GM12878 (cell line): ENCODE measurements at regions not wholly inside any gene's neighbourhood (a gene's known extent, or its start where the extent isn't known, plus 50 kb on each side); places are given as distances from the start of the nearest gene placed in this dataset.

Source experiments
- ATAC-seq: fragments of 200-7000 bp; cut with Tn5 transposase; 3 replicates; pipeline ENCODE4 v1.9.1; 2020; ENCODE audit warnings: mild to moderate bottlenecking, moderate library complexity
- BruUV-seq: library from RNA; stranded (reverse); fragments of 400-500 nt; replicated peaks from 2 replicates; lab custom pipeline; 2021; lab: Mats Ljungman, UMichigan
- CTCF ChIA-PET: fragments of 300-600 bp; sonication (Branson Sonifier 250); formaldehyde crosslinking; extraction: SDS; loops from one replicate; lab custom pipeline; 2021; ENCODE audit warnings: inconsistent platforms; lab: Yijun Ruan, JAX
- POLR2A ChIA-PET: fragments of 350-600 bp; formaldehyde crosslinking; extraction: SDS; loops from one replicate; lab custom pipeline; 2021; ENCODE audit warnings: inconsistent platforms; lab: Charles Lee
- RAD21 ChIA-PET: fragments of 300-600 bp; sonication (Branson Sonifier 250); formaldehyde crosslinking; loops from one replicate; lab custom pipeline; 2023; ENCODE audit warnings: antibody characterized with exemption; ENCODE audit not compliant: unreplicated experiment; lab: Charles Lee
- SMC1A ChIA-PET: fragments of 300-600 bp; sonication (Branson Sonifier 250); formaldehyde crosslinking; loops from one replicate; lab custom pipeline; 2023; ENCODE audit not compliant: unreplicated experiment, uncharacterized antibody; lab: Charles Lee
- DNase-seq: peaks from one replicate; pipeline ENCODE4 v3.0.0-alpha.2; 2011; ENCODE audit warnings: low read depth, low spot score
- FAIRE-seq: peaks from 3 replicates; lab custom pipeline; 2011; peaks lifted over from hg19 to GRCh38; lab: Jason Lieb, UNC
- H2AFZ ChIP-seq: 2 replicates; pipeline ENCODE4 v1.6.0; 2011; ENCODE audit warnings: low read depth, low read length, control low read depth; ENCODE audit not compliant: control insufficient read depth
- H3K27ac ChIP-seq: 2 replicates; pipeline ENCODE4 v1.5.1; 2011; ENCODE audit warnings: control low read depth; ENCODE audit not compliant: control insufficient read depth, insufficient read depth
- H3K27me3 ChIP-seq, 2 experiments: replicated peaks in 1 of 2; 2 replicates each; pipeline versions ENCODE4 v1.6.0 to v1.6.1; 2011; ENCODE audit warnings: low read length in 1 of 2; ENCODE audit not compliant: control insufficient read depth in 2 of 2, insufficient read depth in 2 of 2
- H3K36me3 ChIP-seq, 2 experiments: 2 replicates each; pipeline ENCODE4 v1.5.1; 2011; ENCODE audit warnings: low read length in 1 of 2; ENCODE audit not compliant: control insufficient read depth in 2 of 2, insufficient read depth in 2 of 2
- H3K4me1 ChIP-seq: 2 replicates; pipeline ENCODE4 v1.6.1; 2011; ENCODE audit warnings: mild to moderate bottlenecking, low read length, moderate library complexity, mixed read lengths; ENCODE audit not compliant: control insufficient read depth, insufficient read depth
- H3K4me2 ChIP-seq: 2 replicates; pipeline ENCODE4 v1.6.0; 2011; ENCODE audit warnings: control low read depth; ENCODE audit not compliant: control insufficient read depth, insufficient read depth
- H3K4me3 ChIP-seq: fragments of 200-600 bp; sonication (generic); 2 replicates; pipeline ENCODE4 v1.5.1; 2016
- H3K79me2 ChIP-seq: 2 replicates; pipeline ENCODE4 v1.6.0; 2011; ENCODE audit warnings: low read length; ENCODE audit not compliant: control insufficient read depth, insufficient read depth
- H3K9ac ChIP-seq: 2 replicates; pipeline ENCODE4 v1.8.0; 2011; ENCODE audit warnings: low read length, control low read depth, mixed read lengths; ENCODE audit not compliant: control insufficient read depth, insufficient read depth
- H3K9me3 ChIP-seq: replicated peaks from 3 replicates; pipeline ENCODE4 v1.5.1; 2011; ENCODE audit warnings: mild to moderate bottlenecking, low read length; ENCODE audit not compliant: control insufficient read depth, insufficient read depth
- H4K20me1 ChIP-seq: 2 replicates; pipeline ENCODE4 v1.6.0; 2011; ENCODE audit not compliant: control insufficient read depth, insufficient read depth
- CHD1 ChIP-seq: IDR thresholded peaks from 2 replicates; pipeline ENCODE4 v1.6.1; 2012; ENCODE audit warnings: low read depth, low read length, improper control_type of control experiment
- E2F8 ChIP-seq: fragments of 450-650 bp; IDR thresholded peaks from 2 replicates; pipeline ENCODE4 v1.6.1; 2018; ENCODE audit warnings: mild to moderate bottlenecking, low read depth, moderate library complexity; ENCODE audit not compliant: partially characterized antibody
- JUND ChIP-seq: IDR thresholded peaks from 2 replicates; pipeline ENCODE4 v1.6.1; 2012; ENCODE audit warnings: low read depth, mild to moderate bottlenecking, low read length, improper control_type of control experiment, moderate library complexity
- KDM1A ChIP-seq: fragments of 200-600 bp; sonication (generic); IDR thresholded peaks from 2 replicates; pipeline ENCODE4 v1.6.1; 2016; ENCODE audit warnings: borderline replicate concordance
- MLLT1 ChIP-seq: fragments of 450-650 bp; IDR thresholded peaks from 2 replicates; pipeline ENCODE4 v1.6.1; 2016; ENCODE audit warnings: mild to moderate bottlenecking
- TBL1XR1 ChIP-seq: IDR thresholded peaks from 2 replicates; pipeline ENCODE4 v1.6.1; 2012; ENCODE audit warnings: low read depth, low read length, improper control_type of control experiment
- WRNIP1 ChIP-seq: IDR thresholded peaks from 2 replicates; pipeline ENCODE4 v1.6.1; 2011; ENCODE audit warnings: low read depth, low read length, improper control_type of control experiment, borderline replicate concordance
- ZNF24 ChIP-seq: fragments of 450-650 bp; IDR thresholded peaks from 2 replicates; pipeline ENCODE4 v1.6.1; 2017; ENCODE audit warnings: antibody characterized with exemption, mild to moderate bottlenecking
- WGBS: methylation state at CpG from one replicate; pipeline ENCODE4 v1.1.6; 2016; ENCODE audit warnings: low lambda C conversion rate; ENCODE audit not compliant: insufficient replicate concordance, insufficient coverage; ENCODE audit errors: missing lambda C conversion rate; 5-methylcytosine and 5-hydroxymethylcytosine counted together
- in situ Hi-C: fragments of 300-500 bp; cut with MboI; formaldehyde crosslinking; loops from 9 replicates; pipeline ENCODE4 v1.14.3; 2018; ENCODE audit warnings: mixed read lengths
- intact Hi-C: fragments of 100-400 bp; cut with micrococcal nuclease; formaldehyde crosslinking; loops from one replicate; pipeline ENCODE4 v1.14.2; 2022; ENCODE audit not compliant: unreplicated experiment

DNA sequence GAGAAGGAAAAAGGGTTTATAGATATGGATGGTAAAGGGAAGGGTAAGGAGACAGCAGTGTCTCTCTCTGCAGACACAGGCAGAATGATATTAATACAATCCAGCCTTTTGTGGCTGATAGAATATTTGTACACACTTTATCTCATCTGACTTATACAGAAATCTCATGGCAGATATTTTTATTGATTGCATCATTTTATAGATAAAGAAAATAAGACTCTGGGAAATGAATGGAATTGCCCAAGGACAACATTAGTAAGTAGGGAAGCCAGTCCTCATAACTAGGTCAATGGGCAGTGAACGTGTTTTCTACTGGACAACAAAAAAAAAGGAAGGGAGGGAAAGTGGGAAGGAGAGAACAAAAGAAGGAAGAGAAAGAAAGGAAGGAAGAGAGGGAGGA is 236.4 kb upstream of the EPHA4 start:
- no peak overlapping the region for H3K9ac ChIP-seq
- no peak overlapping the region for H3K4me3 ChIP-seq
- no peaks in the 10 kb centered on the region for H3K9me3 ChIP-seq
- CTCF ChIA-PET: interaction anchor here (1.0 kb wide), 1 partner anchor 21 kb away, joined by 3 read pairs; no protein-coding TSS in a partner anchor
- H3K4me2 ChIP-seq: no peak overlapping the region
- FAIRE-seq (no peak), ATAC-seq (no peak), DNase-seq (no peak)
- intact Hi-C loops (no loop called here), in situ Hi-C loops (no loop called here)
- no TSS peak for BruUV-seq
- H3K36me3 ChIP-seq: no peaks in the 10 kb centered on the region
- RAD21 ChIA-PET: no interaction called here
- SMC1A ChIA-PET: no interaction called here
- no peaks in the 10 kb centered on the region for H4K20me1 ChIP-seq
- no peaks in the 10 kb centered on the region for H3K79me2 ChIP-seq
- H3K27me3 ChIP-seq: no peaks in the 10 kb centered on the region
- POLR2A ChIA-PET: no interaction called here
- 0% methylated on average over 1 of the region's 1 CpG for WGBS
- no peak overlapping the region for H2AFZ ChIP-seq
- TF ChIP-seq MLLT1: no peak
- TF ChIP-seq CHD1: no peak
- H3K4me1 ChIP-seq: no peaks in the 10 kb centered on the region
- no peak overlapping the region for H3K27ac ChIP-seq

GRCh38 chr2:221807706-221808105 is 235.6 kb upstream of the EPHA4 start:
- Histone ChIP-seq H3K79me2 (no peaks in the 10 kb centered on the region), H3K27ac (no peak overlapping the region), H3K4me2 (no peak overlapping the region), H3K27me3 (no peaks in the 10 kb centered on the region), H4K20me1 (no peaks in the 10 kb centered on the region), H2AFZ (no peak overlapping the region), H3K4me3 (no peak overlapping the region), H3K9ac (no peak overlapping the region), H3K4me1 (no peaks in the 10 kb centered on the region), H3K36me3 (no peaks in the 10 kb centered on the region), H3K9me3 (no peaks in the 10 kb centered on the region)
- in situ Hi-C loops (no loop called here), intact Hi-C loops (no loop called here)
- DNase-seq (no peak), ATAC-seq (no peak), FAIRE-seq (no peak)
- ChIA-PET CTCF (no interaction called here), SMC1A (no interaction called here), POLR2A (no interaction called here), RAD21 (no interaction called here)
- no TSS peak for BruUV-seq
- WGBS: 0% methylated on average over 1 of the region's 1 CpG
- TF ChIP-seq JUND: no peak
- no peak for TF ChIP-seq TBL1XR1
- TF ChIP-seq ZNF24: no peak
- no peak for TF ChIP-seq E2F8
- no peak for TF ChIP-seq WRNIP1
- no peak for TF ChIP-seq KDM1A
